Keratinocyte (primary cell): ENCODE measurements at regions not wholly inside any gene's neighbourhood (a gene's known extent, or its start where the extent isn't known, plus 50 kb on each side); places are given as distances from the start of the nearest gene placed in this dataset.

Experiments used
- CTCF ChIP-seq, 3 experiments: IDR thresholded peaks in 1 of 3; conservative IDR thresholded peaks in 1 of 3; optimal IDR thresholded peaks in 1 of 3; 2 replicates in 2 of 3; 3 replicates in 1 of 3; pipeline versions ENCODE3 to v1.5.1; 2011; ENCODE audit warnings: low read length in 3 of 3, mild to moderate bottlenecking in 3 of 3, moderate library complexity in 2 of 3, control low read depth in 1 of 3, inconsistent platforms in 1 of 3; ENCODE audit not compliant: insufficient read depth in 2 of 3; ENCODE audit errors: extremely low read depth in 1 of 3
- EZH2 ChIP-seq: IDR thresholded peaks from one replicate; pipeline ENCODE4 v1.6.1; 2012; ENCODE audit warnings: inconsistent platforms, mild to moderate bottlenecking, low read length, moderate library complexity

DNA sequence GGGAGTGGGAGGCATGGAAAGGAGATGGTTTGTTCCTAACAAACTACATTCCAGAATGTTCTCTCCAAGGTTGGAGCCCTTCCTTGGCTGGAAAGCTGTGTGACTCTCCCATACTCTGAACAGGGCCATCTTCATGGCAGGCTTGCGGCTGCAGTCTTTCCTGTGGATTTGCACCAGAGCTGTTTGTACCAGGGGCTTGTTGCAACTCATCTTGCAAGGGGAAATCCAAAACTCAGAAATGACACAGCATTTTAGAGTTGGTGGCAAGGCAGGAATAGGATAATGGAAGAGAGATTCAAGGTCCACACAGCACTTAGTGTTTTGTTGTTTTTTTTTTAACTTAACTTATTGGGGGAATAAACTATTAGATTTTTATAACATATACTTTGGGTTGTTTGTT is 73.7 kb upstream of the ZNF516 start:
- TF ChIP-seq CTCF (optimal IDR thresholded peaks at IDR 0.05 in 1 of 3, IDR thresholded peaks at IDR 0.05 in 1 of 3, conservative IDR thresholded peaks at IDR 0.05 in 1 of 3; ENCODE audit: extremely low read depth in 1 of 3, insufficient read depth in 2 of 3, low read length in 3 of 3) (no peak), EZH2 (no peak)
